Testis (tissue), 2 donors: ENCODE measurements at regions not wholly inside any gene's neighbourhood (a gene's known extent, or its start where the extent isn't known, plus 50 kb on each side); places are given as distances from the start of the nearest gene placed in this dataset.

ENCODE experiments used
- DNase-seq: peaks from one replicate; pipeline ENCODE4 v3.0.0-alpha.2; 2019
- H3K27ac ChIP-seq, 2 donors: fragments of 200-600 bp; sonication (generic); one replicate each; pipeline ENCODE4 v1.5.1; 2019
- H3K27me3 ChIP-seq: fragments of 200-600 bp; sonication (generic); one replicate; pipeline ENCODE4 v1.5.1; 2019
- H3K36me3 ChIP-seq: fragments of 200-600 bp; sonication (generic); one replicate; pipeline ENCODE4 v1.5.1; 2017; ENCODE audit warnings: low read depth; ENCODE audit errors: missing control alignments
- H3K4me1 ChIP-seq: fragments of 200-600 bp; sonication (generic); one replicate; pipeline ENCODE4 v1.5.1; 2019
- H3K4me3 ChIP-seq, 2 donors: fragments of 200-600 bp; sonication (generic); one replicate each; pipeline ENCODE4 v1.5.1; 2017 to 2019
- H3K9me3 ChIP-seq: fragments of 200-600 bp; sonication (generic); one replicate; pipeline ENCODE4 v1.5.1; 2017
- POLR2A ChIP-seq: fragments of 450-650 bp; IDR thresholded peaks from one replicate; pipeline ENCODE4 v1.6.1; 2017; ENCODE audit warnings: antibody characterized with exemption, mild to moderate bottlenecking, moderate library complexity
- WGBS, 2 donors: methylation state at CpG; one replicate each; pipeline ENCODE4 v1.1.5; 2018; 5-methylcytosine and 5-hydroxymethylcytosine counted together
- intact Hi-C: fragments of 100-400 bp; cut with DNase I; formaldehyde crosslinking; loops from one replicate; pipeline ENCODE4 v1.15.1; 2023; ENCODE audit warnings: low total_unique reads
- TF ChIP-seq, protein P1 (sequence below), 3 experiments: fragments of 450-650 bp in 2 of 3; fragments of 200-600 bp in 1 of 3; sonication (generic) in 1 of 3; IDR thresholded peaks; one replicate each; pipeline ENCODE4 v1.5.1; 2016 to 2019; ENCODE audit warnings: antibody characterized with exemption in 3 of 3, mild to moderate bottlenecking in 2 of 3, moderate library complexity in 1 of 3

DNA sequence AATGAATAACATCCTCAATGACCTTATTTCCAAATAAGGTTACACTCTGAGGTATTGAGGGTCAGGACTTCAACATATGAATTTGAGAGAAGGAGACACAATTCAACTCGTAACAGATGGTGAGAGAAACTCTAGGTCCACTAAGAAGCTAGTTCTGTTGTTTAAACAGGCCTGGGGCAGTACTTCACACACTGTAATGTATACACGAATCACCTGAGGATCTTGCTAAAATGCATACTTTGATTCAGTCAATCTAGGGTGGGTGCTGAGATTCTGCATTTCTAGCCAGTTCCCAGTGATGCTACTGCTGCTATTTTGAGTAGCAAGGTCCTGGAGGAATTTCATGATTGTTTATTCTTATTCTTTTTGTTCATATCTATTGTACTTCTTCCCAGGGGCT is 186.8 kb downstream of the SATB1 start:
- intact Hi-C loops = no loop called here

DNA sequence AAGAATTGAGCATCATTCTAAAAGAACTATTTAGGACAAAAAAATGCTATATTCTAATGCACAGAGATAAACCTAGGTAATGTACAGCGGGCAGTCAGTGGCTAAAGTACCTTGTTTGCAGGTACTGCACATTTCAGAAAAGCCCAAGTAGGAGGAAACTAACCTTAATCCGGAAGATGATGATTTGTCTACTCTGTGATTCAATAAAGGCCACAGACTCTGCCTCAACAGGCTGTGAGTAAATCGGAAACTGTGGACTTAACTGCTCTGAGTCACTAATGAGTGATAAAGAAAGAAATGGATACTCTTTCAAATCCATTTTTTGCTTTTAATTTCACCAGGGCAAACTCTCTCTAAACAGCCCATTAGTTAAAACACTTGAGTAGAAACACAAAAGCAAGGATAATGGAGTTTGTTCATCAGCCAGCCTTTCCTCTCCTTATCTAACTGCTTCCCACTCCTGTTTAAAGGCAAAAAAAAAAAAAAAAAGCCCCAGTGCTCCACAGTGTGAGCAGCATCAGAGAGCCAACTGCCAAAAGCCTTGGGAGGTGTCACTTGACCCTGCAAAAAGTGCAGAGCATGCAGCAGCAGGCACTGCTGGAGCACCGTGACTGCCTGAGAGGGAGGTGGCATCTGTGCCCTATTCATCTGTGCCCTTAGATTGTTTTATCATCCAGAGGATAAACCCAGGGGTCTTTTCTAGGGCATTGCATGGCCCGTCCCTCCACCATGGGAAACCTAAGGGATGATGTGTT is 187.7 kb downstream of the SATB1 start:
- no peaks in the 10 kb centered on the region for H3K27me3 ChIP-seq
- H3K4me1 ChIP-seq = no peaks in the 10 kb centered on the region
- TF ChIP-seq, protein P1, sequence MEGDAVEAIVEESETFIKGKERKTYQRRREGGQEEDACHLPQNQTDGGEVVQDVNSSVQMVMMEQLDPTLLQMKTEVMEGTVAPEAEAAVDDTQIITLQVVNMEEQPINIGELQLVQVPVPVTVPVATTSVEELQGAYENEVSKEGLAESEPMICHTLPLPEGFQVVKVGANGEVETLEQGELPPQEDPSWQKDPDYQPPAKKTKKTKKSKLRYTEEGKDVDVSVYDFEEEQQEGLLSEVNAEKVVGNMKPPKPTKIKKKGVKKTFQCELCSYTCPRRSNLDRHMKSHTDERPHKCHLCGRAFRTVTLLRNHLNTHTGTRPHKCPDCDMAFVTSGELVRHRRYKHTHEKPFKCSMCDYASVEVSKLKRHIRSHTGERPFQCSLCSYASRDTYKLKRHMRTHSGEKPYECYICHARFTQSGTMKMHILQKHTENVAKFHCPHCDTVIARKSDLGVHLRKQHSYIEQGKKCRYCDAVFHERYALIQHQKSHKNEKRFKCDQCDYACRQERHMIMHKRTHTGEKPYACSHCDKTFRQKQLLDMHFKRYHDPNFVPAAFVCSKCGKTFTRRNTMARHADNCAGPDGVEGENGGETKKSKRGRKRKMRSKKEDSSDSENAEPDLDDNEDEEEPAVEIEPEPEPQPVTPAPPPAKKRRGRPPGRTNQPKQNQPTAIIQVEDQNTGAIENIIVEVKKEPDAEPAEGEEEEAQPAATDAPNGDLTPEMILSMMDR (IDR thresholded peaks at IDR 0.05) = no peak
- no peak for TF ChIP-seq POLR2A
- no peaks in the 10 kb centered on the region for H3K36me3 ChIP-seq
- H3K4me3 ChIP-seq = no peak overlapping the region
- no peak for DNase-seq
- H3K9me3 ChIP-seq = no peaks in the 10 kb centered on the region
- H3K27ac ChIP-seq = no peak overlapping the region
- intact Hi-C loops = no loop called here
- 65 to 72% methylated on average over 5 of the region's 5 CpGs for WGBS, 2 donors

More for the DNA sequence above, 186.8 kb downstream of the SATB1 start:
- Histone ChIP-seq H3K36me3 (no peaks in the 10 kb centered on the region), H3K4me3 (no peak overlapping the region), H3K4me1 (no peaks in the 10 kb centered on the region), H3K27ac (no peak overlapping the region), H3K9me3 (no peaks in the 10 kb centered on the region), H3K27me3 (no peaks in the 10 kb centered on the region)
- DNase-seq = no peak
- 85 to 91% methylated on average over 2 of the region's 2 CpGs for WGBS, 2 donors
- TF ChIP-seq, protein P1 (IDR thresholded peaks at IDR 0.05) = no peak
- TF ChIP-seq POLR2A = no peak

DNA sequence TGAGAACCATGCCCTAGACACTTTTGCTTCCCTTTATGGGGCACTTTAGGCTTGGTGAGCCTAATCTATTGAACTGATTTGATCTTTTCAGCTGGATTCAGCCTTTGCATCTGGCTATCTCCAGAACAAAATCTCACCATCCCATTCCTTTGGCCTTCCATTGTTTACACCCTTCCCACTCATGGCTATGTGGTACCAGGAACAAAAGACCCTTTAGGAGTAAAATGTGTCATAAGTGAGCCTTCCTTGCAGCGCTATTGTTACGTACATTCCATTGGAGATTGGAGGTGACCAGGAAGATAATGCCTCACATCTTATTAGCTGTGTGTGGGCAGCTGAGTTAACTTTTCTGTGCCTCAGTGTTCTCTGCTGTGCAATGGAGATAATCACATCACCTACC is 188.4 kb downstream of the SATB1 start:
- no peaks in the 10 kb centered on the region for H3K4me1 ChIP-seq
- no peak overlapping the region for H3K4me3 ChIP-seq
- intact Hi-C loops = no loop called here
- no peak overlapping the region for H3K27ac ChIP-seq
- no peaks in the 10 kb centered on the region for H3K36me3 ChIP-seq
- no peaks in the 10 kb centered on the region for H3K27me3 ChIP-seq
- H3K9me3 ChIP-seq = no peaks in the 10 kb centered on the region
- 96% methylated on average over 2 of the region's 2 CpGs for WGBS, 2 donors
- DNase-seq = no peak
- no peak for TF ChIP-seq POLR2A
- TF ChIP-seq, protein P1 (IDR thresholded peaks at IDR 0.05) = no peak

DNA sequence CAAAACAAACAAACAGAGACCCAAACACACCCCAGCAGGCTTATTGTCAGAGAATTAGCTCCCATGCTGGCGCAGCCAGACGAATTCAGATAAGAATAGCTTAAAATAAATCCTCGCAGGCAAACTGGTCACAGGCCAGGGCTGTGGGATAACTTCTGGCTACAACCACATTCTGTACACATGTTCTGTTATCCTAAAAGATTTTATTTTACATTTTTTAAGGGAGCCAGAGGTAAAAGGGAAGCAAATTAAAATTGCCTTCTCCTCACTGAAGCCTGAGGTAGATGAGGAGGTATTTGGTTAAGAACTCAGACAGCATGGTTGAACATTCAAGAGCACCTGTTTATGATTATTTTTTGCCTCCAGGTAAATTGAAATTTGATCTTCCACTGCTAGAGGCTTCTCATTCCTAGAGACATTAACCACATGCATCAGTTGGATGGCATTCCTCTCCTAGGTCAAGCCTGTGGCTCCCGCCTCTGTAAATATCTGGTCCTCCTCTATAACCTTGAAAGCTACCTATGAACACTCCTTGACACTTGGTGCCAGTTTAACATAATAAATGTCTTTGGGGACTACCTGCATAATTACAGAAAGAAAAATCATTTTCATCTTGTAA is 190.3 kb downstream of the SATB1 start:
- Histone ChIP-seq H3K27ac (no peak overlapping the region), H3K36me3 (no peaks in the 10 kb centered on the region), H3K9me3 (no peaks in the 10 kb centered on the region), H3K4me1 (no peaks in the 10 kb centered on the region), H3K4me3 (no peak overlapping the region), H3K27me3 (no peaks in the 10 kb centered on the region)
- no peak for TF ChIP-seq POLR2A
- TF ChIP-seq, protein P1 (IDR thresholded peaks at IDR 0.05) = no peak
- 44 to 65% methylated on average over 4 of the region's 4 CpGs for WGBS, 2 donors
- no peak for DNase-seq
- intact Hi-C loops = no loop called here
